Stimulated activated CD4-positive, alpha-beta T cell treated with anti-CD3 and anti-CD28 coated beads, Interleukin-1b, Interleukin-23, amount 100 ng/mL, for 4 hours (primary cell): ENCODE measurements at regions not wholly inside any gene's neighbourhood (a gene's known extent, or its start where the extent isn't known, plus 50 kb on each side); places are given as distances from the start of the nearest gene placed in this dataset.

Experiments used
- DNase-seq, 2 donors: peaks; one replicate each; pipeline ENCODE4 v3.0.0-alpha.2; 2020; ENCODE audit warnings: low read depth in 2 of 2

- DNase-seq = no peak
These were observed 521.8 kb upstream of the ID2 start for GRCh38 chr2:8159966-8160603.

DNA sequence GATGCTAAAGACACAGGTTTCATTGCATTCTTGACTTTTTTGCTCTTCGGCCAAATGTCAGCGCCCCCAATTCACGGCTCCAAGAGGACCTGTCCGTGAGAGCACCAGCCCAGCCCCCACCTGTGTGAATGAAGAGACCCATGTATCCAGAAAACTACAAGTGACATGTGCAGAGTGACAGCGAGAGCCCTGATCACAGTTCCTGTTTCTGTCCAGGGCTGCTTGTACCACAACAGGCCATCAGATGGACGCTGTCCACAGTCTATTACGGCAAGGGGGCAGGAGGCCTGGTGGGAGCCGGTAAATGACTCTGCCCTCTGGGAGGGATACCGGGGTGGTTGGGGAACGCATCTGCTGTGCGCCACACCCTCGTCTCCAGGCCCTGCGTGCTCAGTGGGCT, 520.9 kb upstream of the ID2 start:
- no peak for DNase-seq

DNA sequence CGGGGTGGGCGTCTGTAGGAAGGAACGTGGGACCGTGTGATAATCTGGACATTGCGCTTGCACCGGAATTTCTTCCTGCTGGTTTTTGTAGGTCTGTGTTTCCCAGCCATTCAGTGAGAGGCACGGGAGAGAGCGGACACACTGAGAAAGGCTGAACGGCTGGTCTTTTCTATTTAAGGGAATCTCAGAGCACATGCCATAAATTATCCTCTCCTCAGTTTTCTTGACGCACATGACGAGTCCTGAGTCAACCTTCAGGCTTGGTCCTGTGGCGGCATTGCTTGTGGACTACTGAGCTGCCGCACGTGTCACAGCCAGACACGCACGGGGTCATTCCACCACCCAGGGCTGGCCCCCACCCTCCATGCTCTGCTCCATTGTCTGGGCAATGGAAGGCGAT, 519.3 kb upstream of the ID2 start:
- no peak for DNase-seq

DNA sequence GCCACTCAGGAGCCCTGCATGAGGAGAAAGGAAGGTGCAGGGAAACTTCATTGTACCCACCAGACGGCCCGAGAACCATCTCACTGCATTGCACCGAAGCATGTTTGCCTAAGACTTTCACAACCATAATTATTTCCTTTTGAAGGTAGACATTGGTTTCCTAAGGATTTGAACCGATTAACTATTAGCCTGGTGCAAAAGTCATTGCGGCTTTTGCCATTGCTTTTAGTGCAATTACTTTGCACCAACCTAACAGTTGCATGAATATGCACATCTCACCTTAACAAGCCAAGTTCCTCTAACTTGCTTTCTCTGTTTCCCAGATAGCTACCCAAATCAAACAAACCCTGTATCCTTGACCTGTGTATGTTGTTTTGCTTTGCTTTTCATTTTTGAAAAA, 516.3 kb upstream of the ID2 start:
- DNase-seq = no peak

DNA sequence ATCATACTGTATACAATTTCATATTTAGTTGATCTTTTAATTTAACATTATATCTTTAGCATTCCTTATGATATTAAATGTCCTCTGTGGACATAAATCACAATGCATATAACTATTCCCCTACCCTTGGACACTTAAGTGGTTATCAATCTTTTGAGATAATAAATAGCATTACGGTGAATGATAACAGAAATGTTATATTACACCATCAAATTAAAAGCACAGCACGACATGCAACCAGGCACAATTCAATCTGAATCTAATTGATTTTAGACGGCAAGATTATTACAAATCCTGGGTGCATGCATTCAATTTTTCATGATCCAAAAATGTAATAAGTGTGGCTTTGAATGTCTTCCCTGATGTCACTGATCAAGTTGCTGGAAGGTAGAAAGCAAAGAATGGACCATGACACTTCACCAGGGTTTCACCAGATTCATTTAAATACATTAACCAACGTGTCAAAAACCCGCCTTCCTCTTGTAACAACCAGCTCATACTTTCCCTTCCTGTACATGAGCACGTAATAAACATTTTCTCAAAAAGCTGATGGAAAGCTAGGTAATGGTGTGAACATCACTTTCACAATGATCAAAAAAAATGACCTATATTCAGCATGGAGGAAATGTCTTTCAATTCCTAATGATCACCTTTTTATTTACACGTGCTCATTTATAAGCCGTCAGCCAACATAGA, 513.7 kb upstream of the ID2 start:
- no peak for DNase-seq

- DNase-seq = no peak
These were observed 512.9 kb upstream of the ID2 start for GRCh38 chr2:8168876-8169424.

GRCh38 chr2:8169443-8169842, 512.4 kb upstream of the ID2 start:
- no peak for DNase-seq

DNA sequence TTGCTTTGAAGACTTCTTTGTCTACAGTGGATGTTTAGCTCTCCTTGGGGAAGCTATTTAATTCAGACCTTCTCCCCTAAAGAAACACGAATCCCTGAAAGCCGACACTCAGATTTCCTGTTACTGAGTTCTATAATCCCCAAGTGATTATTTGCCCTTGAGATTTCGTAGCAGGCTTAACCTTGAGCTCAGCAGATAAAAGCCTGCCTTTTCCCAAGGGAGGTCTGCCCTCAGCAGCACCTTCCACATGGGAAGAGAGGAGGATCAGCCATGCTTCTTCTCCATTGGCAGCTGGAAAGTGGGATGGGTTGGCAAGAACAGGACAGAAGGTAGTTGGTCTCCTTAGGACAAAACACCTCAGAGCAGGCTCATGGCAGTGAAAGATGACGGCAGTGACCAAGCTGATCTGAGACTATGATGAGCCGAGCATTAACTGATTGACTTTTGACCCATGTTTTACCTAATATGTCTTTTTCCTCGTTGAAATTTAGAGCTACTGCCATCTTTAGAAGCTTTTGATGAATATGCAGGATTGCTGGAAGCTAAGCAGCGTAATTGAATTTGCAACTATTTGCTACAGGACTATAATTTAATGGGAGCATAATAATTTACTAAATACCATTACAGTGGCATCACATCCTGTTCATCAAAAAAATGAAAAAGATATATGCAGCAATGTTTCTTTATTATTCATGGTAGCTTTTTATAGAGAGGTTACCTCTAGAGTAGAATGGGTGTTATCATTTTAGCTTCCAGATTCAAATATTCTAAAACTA, 511.1 kb upstream of the ID2 start:
- no peak for DNase-seq

GRCh38 chr2:8171608-8172007, 510.2 kb upstream of the ID2 start:
- DNase-seq = no peak

- DNase-seq = no peak
These were observed 509.2 kb upstream of the ID2 start for GRCh38 chr2:8172661-8173060.

GRCh38 chr2:8174641-8175257, 507.1 kb upstream of the ID2 start:
- no peak for DNase-seq

- DNase-seq = no peak
These were observed 505.0 kb upstream of the ID2 start for GRCh38 chr2:8176887-8177286.

DNA sequence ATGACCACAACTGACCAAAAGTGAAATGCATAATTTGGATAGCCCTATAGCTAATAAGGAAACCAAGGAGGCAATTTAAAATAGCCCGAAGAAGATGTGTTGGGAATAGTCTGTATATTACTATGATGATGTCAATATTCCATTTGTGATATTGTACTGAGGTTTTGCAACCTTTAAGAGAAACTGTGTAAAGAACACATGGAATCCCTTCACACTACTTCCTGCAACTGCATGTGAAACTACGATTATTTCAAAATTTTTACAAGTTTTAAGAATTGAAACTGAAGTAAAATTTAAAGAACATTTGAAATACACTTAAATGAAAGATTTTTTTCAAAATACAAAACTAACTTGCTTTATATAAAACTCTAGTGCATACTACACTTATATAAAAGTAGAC, 504.3 kb upstream of the ID2 start:
- no peak for DNase-seq

DNA sequence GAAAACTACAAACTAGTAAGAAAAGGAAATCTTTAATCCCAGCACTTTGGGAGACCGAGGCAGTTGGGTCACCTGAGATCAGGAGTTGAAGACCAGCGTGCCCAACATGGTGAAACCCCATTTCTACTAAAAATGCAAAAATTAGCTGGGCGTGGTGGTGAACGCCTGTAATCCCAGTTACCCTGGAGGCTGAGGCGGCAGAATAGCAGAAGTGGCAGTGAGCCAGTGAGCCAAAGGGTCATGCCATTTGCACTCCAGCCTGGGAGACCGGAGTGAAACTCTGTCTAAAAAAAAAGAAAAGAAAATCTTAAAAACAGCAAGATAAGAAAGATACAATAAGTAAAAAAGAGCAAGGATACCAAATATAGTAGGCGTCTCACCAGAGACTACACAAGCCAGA, 502.9 kb upstream of the ID2 start:
- no peak for DNase-seq

- DNase-seq = no peak
These were observed 492.5 kb upstream of the ID2 start for GRCh38 chr2:8189316-8189715.

DNA sequence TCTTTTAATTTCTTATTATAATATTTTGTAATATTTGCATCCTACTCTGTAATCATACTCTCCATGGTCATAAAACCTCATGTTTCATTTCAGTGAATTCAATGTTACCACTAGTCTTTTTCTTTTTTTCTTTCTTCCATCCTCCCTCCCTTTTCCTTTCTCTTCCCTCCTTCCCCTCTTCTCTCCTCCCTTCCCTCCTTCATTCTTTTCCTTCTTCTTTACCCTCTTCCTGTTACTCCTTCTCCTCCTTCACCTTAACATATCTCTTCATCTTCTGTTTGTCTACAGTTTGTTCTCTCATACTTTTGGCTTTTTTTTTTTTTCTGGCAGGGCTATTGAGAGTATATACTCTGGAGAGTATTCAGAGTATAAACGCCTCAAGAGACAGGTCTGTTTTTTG, 491.6 kb upstream of the ID2 start:
- DNase-seq = no peak

DNA sequence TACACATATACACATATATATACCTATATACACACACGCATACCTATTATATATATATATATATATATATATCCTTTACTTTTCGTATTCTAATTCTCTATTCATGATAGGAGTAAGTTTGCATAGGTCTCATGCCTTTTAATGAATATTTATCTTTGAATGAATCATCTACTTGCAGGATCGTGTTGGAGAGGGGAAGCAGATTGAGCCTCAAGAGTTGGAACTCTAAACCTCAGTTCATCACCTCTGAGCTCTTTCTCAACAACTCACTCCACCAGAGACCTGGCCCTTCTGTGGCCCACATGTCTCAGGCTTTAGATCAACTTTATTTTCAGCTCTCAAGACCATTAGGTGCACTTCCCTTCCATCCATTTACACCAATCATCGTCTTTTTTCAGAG, 490.4 kb upstream of the ID2 start:
- no peak for DNase-seq

- no peak for DNase-seq
These were observed 488.7 kb upstream of the ID2 start for GRCh38 chr2:8193146-8193545.

DNA sequence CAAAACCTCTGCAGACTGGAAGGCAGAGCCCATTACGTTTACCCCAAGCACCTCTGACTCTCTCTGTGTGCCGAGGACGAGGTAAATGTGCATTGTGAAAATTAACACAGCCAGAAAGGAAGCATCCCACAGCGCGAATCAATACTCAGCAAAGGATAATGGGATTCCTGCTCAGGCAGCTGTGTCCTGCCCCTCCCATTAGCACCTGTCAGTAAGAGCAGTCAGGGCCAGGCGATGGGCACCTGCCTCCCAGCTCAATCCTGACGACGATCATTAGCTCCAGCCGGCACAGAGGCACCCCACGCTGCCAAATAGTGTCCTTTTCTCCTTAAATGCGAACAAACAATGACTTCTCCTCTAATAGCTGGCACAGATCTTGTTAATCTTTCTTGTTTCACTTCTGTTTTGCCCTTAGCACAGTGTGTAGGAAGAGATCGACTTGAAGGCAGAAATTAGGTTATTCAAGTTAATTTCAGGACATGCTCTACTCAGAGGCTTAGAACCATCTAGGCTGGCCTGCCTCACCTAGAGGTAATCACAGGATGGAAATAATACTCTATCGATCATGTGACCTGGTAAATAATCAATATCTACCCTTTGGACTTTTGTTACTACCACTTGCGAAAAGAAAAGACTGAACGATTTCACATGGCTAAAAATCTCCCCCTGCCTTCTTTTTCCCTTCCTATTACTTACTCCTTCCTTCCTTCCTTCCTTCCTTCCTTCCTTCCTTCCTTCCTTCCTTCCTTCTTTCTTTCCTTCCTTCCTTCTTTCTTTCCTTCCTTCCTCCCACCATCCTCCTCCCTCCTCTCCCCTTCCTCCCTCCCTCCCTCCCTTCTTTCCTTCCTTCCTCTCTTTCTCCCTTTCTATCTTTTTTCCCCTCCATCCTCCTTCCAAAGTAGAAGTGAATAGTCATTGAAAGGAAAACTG, 487.9 kb upstream of the ID2 start:
- DNase-seq = no peak

- DNase-seq = no peak
These were observed 486.1 kb upstream of the ID2 start for GRCh38 chr2:8195784-8196183.

DNA sequence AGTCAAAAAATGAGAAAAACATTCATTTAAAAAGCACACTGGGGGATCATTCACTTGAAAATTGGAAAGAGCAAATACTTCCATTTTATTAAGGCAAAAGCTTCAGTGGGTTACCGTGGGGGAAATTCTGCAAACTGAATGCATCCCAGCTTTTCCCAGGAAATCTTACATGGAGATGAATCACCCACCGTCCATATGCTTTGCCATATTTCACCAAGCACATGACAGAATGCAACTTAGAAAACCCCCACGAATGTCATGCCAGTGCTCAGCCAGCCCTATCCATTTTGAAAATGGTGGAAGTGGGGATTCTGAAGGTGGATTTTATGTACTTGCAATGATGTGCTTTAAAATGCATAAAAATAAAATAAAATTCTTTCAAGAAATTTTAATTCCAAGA, 485.5 kb upstream of the ID2 start:
- no peak for DNase-seq
